ENCODE measurements at regions not wholly inside any gene's neighbourhood (a gene's known extent, or its start where the extent isn't known, plus 50 kb on each side); places are given as distances from the start of the nearest gene placed in this dataset.
"Not testable (repeated sequence)": the region's sequence is repeated elsewhere in the genome, so short reads cannot be mapped to it uniquely, and the experiment has no call there.

DNA sequence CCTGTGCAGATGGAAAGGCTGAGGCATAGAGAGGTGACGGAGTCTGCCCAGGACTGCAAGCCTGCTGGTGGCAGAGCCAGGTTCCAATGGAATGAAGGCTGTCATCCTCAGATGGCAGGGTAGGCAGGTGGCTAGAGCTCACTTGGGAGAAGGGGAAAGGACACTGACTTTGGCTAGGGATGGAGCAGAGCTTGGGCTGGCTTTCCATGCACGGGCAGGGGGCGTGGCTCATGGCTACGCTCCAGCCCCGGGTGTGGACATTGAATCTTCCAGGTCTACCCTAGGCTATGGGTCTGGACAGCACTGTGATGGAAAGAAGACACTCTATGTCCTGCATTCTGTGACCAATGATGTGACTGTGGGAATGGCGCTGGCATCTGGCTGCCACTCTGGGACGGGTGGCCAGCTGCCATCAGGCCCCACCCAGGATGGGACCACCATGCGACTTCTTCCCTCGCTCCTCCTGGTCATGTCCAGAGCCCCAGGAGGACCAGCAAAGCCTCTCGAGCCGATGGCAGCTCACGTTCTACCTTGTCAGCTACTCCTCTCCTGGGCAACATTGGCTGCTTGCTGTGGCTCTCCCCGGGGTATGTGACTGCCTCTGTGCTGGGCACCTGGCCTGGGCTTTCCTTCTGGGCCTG lies 398.7 kb downstream of the TMEM121 start:
- TF ChIP-seq, protein P1, sequence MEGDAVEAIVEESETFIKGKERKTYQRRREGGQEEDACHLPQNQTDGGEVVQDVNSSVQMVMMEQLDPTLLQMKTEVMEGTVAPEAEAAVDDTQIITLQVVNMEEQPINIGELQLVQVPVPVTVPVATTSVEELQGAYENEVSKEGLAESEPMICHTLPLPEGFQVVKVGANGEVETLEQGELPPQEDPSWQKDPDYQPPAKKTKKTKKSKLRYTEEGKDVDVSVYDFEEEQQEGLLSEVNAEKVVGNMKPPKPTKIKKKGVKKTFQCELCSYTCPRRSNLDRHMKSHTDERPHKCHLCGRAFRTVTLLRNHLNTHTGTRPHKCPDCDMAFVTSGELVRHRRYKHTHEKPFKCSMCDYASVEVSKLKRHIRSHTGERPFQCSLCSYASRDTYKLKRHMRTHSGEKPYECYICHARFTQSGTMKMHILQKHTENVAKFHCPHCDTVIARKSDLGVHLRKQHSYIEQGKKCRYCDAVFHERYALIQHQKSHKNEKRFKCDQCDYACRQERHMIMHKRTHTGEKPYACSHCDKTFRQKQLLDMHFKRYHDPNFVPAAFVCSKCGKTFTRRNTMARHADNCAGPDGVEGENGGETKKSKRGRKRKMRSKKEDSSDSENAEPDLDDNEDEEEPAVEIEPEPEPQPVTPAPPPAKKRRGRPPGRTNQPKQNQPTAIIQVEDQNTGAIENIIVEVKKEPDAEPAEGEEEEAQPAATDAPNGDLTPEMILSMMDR (IDR thresholded peaks at IDR 0.05; ENCODE audit: low read depth, low read length) = no peak
- no peak for DNase-seq (ENCODE audit: extremely low read depth, low read depth)

DNA sequence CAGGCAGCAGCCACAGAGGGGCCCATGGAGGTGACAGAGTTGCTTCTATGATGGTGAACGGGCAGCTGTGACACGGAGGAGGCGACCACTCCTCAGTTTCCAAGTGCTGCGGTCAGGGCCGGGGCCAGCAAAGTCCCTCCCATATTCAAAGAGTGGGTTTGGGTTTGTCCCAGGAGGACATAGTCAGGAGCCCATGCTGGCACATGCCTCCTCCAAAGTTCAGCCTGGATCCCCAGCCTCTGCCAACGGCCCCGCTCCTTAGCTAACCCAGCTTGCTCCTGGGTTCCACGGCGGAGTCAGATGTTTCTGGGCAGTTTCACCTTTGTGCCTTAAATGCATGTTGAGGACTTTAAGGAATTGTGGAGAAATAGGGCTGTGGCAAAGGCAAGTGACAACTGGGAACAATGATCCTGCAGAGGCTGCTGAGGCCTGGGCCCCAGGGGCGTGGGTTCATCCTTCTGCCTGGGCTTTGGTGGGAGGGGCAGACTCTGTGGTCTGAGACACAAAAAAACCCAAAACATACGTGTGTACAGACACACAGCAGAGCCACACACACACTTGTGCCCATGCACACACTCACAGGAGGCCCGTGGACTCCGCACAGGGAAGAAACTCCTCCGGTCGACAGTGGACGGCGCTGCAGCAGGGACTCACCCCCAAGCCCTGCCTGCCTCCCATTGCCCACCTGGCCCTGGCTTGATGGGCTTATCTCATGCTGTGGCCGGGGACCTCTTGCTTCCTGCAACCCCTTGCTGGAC lies 399.4 kb downstream of the TMEM121 start:
- TF ChIP-seq, protein P1 (IDR thresholded peaks at IDR 0.05; ENCODE audit: low read depth, low read length) = no peak
- no peak for DNase-seq (ENCODE audit: extremely low read depth, low read depth)

DNA sequence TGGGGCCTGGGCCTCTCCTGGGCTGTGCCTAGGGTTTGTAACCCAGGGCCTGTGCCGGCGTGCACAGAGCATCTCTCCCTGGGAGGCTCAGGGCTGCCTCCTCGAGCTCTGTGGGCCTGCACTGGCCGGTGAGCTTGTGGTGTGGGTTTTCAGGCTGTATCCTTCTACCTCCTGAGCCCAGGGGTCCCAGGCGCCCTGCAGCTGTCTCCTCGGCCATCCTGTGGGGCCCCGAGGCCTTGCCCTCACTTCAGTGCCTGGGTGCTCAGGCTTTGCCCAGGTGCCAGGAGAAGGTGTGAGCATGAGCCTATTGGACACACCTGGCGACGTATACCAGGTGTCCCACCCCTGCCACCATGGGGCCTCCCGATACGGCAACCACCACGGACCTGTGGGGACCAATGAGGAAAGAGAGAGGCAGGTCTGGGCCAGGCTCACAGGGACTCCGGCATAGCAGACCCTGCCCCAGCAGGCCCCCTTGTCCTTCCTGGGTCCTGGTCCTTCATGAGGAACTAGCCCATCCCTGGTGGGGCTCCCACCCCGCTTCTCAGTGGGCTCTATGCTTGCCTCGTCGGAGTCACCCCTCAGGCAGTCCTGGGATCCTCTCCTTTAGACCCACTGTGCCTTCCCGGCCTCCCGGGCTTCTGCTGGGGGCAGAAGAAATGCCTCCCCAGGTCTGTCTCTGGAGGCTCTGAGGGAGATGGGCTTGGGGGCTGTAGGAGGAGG lies 400.2 kb downstream of the TMEM121 start:
- no peak for DNase-seq (ENCODE audit: extremely low read depth, low read depth)
- TF ChIP-seq, protein P1 (IDR thresholded peaks at IDR 0.05; ENCODE audit: low read depth, low read length) = no peak

DNA sequence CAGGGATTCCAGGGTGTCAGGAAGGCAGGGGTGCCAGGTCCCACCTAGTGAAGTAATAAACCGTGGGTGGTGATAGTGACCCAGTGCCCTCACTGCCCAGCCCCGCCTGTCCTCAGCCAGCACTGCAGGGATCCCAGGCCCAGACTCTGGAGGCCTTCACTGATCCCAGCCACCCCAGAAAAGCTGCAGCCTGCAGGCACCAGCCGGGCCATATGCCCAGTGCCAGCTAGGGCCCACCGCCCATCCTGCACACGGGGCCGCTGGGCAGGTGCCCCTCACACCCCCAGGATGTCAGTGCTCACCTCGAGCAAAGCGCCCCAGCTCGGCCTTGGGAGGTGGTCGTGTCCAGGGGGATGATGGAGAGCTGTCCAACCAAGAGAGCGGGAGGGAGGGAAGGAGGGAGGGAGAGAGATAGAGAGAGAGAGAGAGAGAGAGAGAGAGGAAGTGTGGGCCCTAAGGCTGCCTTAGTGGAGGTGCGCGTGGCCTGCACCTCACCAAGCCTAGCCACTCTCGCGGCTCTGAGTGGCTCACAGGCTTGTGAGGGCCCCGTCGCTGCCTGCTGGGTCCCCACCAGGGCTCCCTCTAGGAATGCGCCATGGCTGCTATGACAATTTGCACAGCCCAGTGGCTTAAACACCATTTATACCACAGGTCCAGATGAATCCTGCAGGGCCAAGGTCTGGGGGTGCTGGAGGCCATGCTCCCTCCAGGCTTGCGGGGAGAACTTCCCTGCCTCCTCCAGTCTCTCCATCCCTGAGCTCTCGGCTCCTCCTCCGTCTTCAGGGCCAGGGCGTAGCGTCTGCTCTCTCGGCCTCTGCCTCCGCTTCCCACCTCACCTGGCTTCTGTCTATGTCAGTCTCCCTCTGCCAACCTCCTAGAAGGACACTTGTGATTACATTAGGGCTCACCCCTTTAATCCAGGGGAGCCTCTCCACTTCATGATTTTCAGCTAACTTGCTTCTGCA lies 401.0 kb downstream of the TMEM121 start:
- TF ChIP-seq, protein P1 (IDR thresholded peaks at IDR 0.05; ENCODE audit: low read depth, low read length) = no peak
- no peak for DNase-seq (ENCODE audit: extremely low read depth, low read depth)

DNA sequence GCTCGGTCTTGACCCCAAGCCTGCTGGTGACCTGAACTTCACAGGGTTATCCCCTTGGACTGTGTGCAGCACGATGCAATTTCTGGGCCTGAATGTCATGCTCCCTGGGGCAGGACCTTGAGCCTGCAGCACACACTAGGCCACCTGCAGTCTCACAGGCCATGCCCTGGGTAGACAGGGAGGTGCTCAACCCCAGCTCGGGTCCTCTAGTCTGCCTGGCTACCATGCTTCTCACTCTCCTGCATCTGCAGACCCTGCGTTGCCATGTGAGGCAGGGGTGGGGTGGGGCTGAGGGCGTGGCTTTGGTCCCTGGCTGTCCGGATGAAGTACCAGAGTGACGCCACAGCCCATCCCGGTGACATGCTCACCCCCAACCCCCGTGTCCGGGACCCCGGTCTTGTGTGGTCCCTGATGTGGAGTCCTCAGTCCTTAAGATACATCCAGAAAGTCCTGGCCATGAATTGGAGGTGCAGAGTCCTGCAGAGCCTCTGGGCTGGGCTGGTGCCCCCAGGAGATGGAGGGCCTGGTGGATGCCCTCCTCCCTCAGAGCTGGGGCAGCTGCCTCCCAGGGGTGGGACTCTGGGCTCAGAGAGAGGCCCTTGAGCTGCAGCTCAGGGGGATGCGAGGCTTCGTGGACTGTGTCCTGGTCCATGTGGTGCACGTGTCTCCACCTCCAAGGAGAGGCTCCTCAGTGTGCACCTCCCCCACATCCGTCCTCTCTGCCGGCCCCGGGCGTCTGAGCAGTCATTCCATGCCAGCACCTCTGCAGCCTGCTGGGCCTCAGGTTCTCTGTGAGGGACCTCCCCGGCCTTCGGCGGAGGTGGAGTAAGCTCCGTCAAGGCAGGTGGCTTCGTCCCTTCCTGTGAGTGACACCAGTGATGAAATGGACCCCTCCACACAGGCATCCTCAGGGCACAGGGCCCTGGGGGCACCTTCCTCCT lies 402.1 kb downstream of the TMEM121 start:
- DNase-seq (ENCODE audit: extremely low read depth, low read depth) = not testable (repeated sequence)

DNA sequence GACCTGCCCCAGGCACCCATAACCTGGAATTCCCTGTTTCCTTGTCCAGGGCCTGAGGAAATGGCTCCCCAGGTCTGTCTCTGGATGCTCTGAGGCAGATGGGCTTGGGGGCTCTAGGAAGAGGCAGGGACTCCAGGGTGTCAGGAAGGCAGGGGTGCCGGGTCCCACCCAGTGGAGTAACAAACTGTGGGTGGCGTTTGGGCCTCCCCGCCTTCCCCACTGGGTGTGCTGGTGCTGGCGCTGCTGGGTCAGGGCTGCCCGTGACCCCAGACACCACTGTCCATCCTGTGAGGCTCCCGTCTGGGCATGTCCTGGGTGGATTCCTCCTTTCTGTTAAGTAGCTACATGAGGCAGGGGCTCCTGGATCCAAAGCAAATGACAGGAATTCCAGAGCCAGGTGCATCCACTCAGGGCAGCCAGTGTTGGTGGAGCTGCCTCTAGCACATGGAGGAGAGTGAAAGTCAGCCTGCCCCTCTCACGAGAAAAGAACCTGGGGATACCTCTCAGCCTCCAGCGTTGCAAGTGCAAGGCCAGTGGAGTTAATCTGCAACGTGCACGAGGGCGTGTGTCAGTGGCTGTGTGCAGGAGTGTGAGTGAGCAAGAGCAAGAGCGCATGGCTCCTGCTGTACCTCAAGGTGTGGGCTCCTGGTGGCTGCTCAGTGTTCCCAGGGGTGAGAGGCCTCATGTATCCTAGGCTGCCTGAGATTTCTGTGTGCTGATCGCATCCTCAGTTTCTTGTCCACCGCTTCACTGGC lies 403.1 kb downstream of the TMEM121 start:
- no peak for DNase-seq (ENCODE audit: extremely low read depth, low read depth)
- TF ChIP-seq, protein P1 (IDR thresholded peaks at IDR 0.05; ENCODE audit: low read depth, low read length) = no peak
